ENCODE measurements at regions not wholly inside any gene's neighbourhood (a gene's known extent, or its start where the extent isn't known, plus 50 kb on each side); places are given as distances from the start of the nearest gene placed in this dataset.

DNA sequence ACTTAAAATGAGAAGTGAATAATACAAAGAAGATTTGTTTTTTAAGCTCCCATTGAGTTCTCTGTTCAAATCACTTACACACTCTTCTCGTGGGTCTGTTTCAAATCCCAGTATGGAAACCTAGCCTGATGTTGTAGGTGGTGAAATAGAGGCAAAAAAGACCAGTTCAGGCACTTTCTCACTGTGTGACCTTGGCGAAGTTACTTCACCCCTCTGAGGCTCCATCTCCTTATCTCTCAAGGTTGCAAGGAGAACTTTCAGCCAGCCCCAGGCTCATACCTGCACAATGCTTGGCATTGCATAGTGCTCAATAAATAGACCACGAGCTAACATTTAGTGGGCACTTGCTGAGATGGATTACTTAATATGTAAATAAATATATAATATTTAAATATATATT lies 90.1 kb downstream of the PRLHR start:
- Histone ChIP-seq H3K36me3 (no peaks in the 10 kb centered on the region), H3K9me3 (no peaks in the 10 kb centered on the region), H3K27ac (no peak overlapping the region), H3K27me3 (no peaks in the 10 kb centered on the region), H3K4me3 (no peak overlapping the region), H3K4me1 (no peaks in the 10 kb centered on the region)
- intact Hi-C loops (cut with DNase I) = no loop called here
- TF ChIP-seq, protein P1, sequence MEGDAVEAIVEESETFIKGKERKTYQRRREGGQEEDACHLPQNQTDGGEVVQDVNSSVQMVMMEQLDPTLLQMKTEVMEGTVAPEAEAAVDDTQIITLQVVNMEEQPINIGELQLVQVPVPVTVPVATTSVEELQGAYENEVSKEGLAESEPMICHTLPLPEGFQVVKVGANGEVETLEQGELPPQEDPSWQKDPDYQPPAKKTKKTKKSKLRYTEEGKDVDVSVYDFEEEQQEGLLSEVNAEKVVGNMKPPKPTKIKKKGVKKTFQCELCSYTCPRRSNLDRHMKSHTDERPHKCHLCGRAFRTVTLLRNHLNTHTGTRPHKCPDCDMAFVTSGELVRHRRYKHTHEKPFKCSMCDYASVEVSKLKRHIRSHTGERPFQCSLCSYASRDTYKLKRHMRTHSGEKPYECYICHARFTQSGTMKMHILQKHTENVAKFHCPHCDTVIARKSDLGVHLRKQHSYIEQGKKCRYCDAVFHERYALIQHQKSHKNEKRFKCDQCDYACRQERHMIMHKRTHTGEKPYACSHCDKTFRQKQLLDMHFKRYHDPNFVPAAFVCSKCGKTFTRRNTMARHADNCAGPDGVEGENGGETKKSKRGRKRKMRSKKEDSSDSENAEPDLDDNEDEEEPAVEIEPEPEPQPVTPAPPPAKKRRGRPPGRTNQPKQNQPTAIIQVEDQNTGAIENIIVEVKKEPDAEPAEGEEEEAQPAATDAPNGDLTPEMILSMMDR (IDR thresholded peaks at IDR 0.05) = no peak
- DNase-seq (no peak), ATAC-seq (no peak)

DNA sequence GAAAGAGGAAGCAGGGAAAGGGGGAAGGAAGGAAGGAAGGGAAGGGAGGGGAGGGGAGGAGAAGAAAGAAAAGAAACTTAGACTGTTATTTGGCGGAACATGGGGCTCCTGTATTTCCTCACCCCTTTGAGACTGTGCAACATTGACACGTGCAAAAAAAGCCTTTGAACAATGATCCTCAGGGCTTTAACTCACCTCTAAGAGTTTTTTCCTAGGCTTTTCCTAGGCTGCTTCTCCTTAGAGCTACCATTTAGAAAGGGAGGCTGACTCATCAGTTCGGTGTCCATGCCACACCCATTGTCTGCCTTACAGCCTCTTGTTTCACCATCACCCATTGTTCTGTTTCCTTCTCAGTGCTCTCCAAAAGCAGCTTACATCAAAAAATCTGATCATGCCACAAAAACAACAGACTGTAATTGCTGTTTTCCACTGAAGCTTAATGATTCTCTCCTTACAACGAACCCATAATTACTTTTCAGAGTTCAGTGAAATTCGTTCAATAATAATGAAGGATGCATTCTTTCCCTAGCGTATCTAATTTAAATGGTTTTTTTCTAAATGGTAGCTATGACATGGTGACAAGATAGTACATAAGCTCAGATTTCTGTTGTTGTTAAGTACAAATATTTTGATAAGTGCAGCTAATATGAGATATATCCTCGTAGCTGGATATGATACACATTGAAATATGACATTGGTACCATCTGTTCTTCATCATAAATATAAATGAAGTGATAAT lies 90.8 kb downstream of the PRLHR start:
- ATAC-seq = peak; percentile 83
- H3K36me3 ChIP-seq = no peaks in the 10 kb centered on the region
- TF ChIP-seq, protein P1 (IDR thresholded peaks at IDR 0.05) = no peak

DNA sequence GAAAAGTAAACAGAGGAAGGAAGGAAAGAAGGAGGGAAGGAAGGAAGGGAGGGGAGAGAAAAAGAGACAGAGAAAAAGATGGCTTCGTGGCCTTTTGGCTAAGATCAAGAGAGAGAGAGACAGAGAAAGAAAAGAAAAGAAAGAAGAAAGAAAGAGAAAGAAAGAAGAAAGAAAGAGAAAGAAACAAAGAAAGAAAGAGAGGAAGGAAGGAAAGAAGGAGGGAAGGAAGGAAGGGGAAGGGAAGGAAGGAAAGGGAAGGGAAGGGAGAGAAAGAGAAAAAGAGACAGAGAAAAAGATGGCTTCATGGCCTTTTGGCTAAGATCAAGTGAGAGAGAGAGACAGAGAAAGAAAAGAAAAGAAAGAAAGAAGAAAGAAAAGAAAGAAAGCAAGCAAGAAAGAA lies 91.4 kb downstream of the PRLHR start:
- Histone ChIP-seq H3K4me3 (no peak overlapping the region), H3K36me3 (no peaks in the 10 kb centered on the region), H3K4me1 (no peaks in the 10 kb centered on the region), H3K27me3 (no peaks in the 10 kb centered on the region), H3K9me3 (no peaks in the 10 kb centered on the region), H3K27ac (no peak overlapping the region)
- intact Hi-C loops (cut with DNase I) = no loop called here
- TF ChIP-seq, protein P1 (IDR thresholded peaks at IDR 0.05) = no peak
- ATAC-seq = no peak
- DNase-seq = no peak

More for the DNA sequence above, 90.8 kb downstream of the PRLHR start:
- Histone ChIP-seq H3K4me1 (no peaks in the 10 kb centered on the region), H3K27ac (no peak overlapping the region), H3K4me3 (no peak overlapping the region), H3K9me3 (no peaks in the 10 kb centered on the region), H3K27me3 (no peaks in the 10 kb centered on the region)
- DNase-seq = no peak
- intact Hi-C loops (cut with DNase I) = no loop called here

DNA sequence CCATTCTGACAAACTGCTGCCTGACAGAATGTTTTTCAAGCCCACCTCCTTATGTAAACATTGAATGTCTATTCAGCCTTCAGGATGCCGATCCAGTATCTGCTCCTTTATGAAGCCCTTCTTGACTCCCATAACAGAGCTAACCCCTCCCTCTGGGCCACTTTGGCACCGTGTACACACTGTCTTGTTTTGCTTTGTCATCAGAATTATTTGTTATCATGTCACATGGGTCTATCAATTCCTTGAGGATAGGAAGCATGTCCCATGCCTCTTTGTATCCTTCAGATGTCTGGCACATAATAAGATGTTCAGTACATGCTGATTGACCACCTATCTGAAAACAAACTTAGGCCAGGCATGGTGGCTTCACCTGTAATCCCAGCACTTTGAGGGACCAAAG lies 92.3 kb downstream of the PRLHR start:
- ATAC-seq (no peak), DNase-seq (no peak)
- Histone ChIP-seq H3K27me3 (no peaks in the 10 kb centered on the region), H3K27ac (no peak overlapping the region), H3K36me3 (no peaks in the 10 kb centered on the region), H3K4me1 (no peaks in the 10 kb centered on the region), H3K9me3 (no peaks in the 10 kb centered on the region), H3K4me3 (no peak overlapping the region)
- intact Hi-C loops (cut with DNase I) = no loop called here
- TF ChIP-seq, protein P1 (IDR thresholded peaks at IDR 0.05) = no peak

DNA sequence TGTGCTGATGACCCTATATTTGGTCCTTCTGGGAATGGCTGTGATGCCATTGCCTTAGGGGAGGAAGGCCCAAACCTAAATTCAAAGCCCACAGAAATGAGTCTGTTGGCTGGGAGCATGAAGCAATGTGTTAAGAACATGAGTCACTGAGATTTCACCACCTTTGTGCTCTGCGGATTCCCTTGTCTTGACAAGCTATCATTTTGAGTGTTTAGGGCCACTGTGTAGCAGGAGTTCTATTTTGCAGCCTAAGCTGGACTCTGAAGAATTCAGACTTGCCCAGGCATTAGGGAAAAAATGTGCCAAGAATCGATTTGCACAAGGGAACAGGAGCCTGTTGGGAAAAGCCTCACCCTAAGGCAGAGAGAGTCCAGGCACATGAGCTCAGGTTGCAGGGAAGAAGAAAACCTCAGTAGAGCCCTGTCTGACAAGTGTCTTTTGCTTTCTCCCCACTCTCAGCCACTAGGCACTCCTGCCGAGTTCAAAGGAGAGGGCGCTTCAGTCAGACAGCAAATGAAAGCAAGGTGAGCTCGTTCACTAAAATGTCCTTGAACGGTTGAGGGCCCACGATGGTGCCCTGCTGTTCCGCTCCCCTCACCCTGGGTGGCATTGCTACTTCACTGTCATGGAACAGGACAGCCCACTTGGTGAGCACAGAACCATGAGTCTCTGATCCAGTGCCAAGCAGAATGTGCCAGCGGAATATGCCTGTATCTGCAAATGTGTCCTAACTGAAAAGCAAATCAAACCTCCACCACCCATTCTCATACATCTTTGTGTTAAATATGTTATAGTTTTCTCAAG lies 93.6 kb downstream of the PRLHR start:
- Histone ChIP-seq H3K9me3 (no peaks in the 10 kb centered on the region), H3K27ac (no peak overlapping the region), H3K4me1 (no peaks in the 10 kb centered on the region), H3K36me3 (no peaks in the 10 kb centered on the region), H3K27me3 (no peaks in the 10 kb centered on the region), H3K4me3 (no peak overlapping the region)
- intact Hi-C loops (cut with DNase I) = no loop called here
- DNase-seq (no peak), ATAC-seq (peak; percentile 57)
- TF ChIP-seq, protein P1 (IDR thresholded peaks at IDR 0.05) = no peak

Measured in upper lobe of right lung (tissue), 1 donor.